GM12872 (cell line): ENCODE measurements at regions not wholly inside any gene's neighbourhood (a gene's known extent, or its start where the extent isn't known, plus 50 kb on each side); places are given as distances from the start of the nearest gene placed in this dataset.

Experiments
- TF ChIP-seq, protein P1 (sequence below): IDR thresholded peaks from 3 replicates; pipeline ENCODE4 v1.5.1; 2011; ENCODE audit warnings: low read depth, mild to moderate bottlenecking, low read length, moderate library complexity; ENCODE audit not compliant: insufficient read depth

DNA sequence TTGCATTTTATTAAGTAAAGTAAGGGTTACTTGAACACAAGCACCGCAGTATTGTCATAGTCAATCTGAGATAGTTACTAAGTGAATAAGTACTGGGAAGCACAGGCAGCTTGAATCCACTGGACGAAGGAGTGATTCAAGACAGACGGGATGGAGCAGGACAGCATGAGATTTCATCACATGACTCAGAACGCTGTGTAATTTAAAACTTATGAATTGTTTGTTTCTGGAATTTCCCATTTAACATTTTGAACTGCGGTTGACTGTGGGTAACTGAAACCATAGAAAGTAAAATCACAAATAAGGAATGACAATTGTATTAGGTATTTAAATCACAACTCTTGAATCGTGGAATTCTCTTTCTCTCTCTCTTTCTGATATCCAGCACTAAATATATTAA lies 1630.4 kb upstream of the SEL1L start:
- TF ChIP-seq, protein P1, sequence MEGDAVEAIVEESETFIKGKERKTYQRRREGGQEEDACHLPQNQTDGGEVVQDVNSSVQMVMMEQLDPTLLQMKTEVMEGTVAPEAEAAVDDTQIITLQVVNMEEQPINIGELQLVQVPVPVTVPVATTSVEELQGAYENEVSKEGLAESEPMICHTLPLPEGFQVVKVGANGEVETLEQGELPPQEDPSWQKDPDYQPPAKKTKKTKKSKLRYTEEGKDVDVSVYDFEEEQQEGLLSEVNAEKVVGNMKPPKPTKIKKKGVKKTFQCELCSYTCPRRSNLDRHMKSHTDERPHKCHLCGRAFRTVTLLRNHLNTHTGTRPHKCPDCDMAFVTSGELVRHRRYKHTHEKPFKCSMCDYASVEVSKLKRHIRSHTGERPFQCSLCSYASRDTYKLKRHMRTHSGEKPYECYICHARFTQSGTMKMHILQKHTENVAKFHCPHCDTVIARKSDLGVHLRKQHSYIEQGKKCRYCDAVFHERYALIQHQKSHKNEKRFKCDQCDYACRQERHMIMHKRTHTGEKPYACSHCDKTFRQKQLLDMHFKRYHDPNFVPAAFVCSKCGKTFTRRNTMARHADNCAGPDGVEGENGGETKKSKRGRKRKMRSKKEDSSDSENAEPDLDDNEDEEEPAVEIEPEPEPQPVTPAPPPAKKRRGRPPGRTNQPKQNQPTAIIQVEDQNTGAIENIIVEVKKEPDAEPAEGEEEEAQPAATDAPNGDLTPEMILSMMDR = no peak

GRCh38 chr14:83164591-83164990 lies 1630.9 kb upstream of the SEL1L start:
- TF ChIP-seq, protein P1 = no peak

DNA sequence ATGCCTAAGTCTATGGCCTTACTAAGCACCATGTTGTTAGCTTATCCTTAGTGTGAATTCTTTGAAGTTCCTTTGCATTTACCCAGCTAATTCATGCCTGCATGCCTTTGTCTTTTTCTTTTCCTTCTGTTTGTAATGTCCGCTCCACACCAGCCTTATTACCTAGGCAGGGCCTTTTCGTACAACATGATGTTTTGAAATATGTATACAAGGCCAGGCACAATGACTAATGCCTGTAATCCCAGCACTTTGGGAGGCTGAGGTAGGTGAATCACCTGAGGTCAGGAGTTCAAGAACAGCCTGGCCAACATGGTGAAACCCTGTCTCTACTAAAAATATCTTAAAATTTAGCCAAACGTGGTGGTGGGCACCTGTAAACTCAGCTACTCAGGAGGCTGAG lies 1636.5 kb upstream of the SEL1L start:
- TF ChIP-seq, protein P1 = no peak

DNA sequence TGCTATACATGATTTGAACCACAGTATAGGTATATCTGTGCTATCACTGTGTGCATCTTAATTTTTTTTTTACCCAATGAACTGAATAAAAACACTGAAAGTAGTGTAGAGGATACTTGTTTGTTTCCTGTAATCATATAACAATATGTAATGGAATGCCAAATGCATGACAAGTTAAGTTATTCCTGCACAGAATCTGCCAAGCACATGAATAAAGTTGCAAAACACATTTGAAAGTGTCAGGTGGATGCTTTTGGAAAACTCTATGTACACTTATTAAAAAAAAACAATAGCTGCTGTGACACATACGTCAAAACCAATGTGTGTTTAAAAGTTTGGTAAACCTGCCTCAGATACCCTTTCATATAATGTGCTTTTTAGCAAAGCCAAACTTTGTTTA lies 1638.1 kb upstream of the SEL1L start:
- TF ChIP-seq, protein P1 = no peak

DNA sequence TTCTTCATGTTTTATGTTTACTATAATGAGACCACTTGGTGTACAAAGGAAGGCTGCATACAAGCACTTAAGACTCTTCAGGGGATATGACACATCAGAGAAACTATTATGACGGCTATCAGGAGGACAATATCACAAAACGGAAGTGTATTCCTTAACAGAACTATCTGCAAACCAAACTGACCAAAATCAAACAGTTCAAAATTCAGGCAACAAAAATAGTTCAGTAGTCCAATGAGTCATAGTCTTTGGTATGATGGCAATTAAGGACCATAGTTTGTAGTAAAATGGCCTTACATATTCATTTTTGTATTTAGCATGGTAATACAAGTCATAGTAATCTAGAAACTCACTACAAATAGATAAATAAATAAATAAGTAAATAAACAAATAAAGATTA lies 1638.7 kb upstream of the SEL1L start:
- TF ChIP-seq, protein P1 = no peak

- TF ChIP-seq, protein P1 = no peak
Observed at GRCh38 chr14:83173687-83174086, 1640.0 kb upstream of the SEL1L start.

DNA sequence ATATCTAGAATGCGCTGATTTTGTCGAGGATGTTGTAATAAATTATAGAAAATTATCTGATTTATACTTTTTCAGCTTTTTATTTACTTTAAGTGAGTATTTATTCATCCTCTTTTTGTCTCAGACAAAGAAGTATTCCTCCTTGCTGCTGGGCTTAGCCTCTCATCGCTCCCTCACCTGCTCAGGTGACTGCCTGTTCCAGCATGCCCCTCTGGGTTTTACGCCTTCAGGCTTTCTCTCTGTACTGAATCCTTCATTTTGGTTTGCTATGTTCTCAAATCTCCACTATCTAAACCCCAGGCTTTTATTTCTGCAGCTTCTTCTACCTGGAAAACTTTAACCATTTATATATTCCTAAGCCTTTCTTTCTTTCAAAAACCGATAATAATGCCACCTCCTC lies 1650.9 kb upstream of the SEL1L start:
- TF ChIP-seq, protein P1 = no peak

DNA sequence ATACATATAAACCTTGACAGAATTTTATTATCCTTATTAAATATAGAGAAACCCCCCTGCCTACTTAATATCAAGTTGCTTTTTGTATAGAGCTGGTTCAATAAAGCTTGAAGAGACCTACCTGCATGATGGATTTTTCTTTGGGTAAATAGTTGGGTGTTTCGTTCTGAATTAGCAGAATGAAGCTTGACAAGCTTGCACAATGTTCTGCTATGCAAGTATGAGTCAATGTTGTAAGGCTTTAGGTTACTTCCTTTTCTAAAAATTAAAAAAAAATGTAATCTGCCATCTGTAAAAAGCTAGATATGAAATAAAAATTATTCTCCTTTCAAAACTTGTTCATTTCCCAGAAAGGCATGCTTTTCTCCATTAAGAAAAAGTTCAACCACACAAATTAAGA lies 1662.6 kb upstream of the SEL1L start:
- TF ChIP-seq, protein P1 = no peak
